MM.1S (cell line): ENCODE measurements at regions not wholly inside any gene's neighbourhood (a gene's known extent, or its start where the extent isn't known, plus 50 kb on each side); places are given as distances from the start of the nearest gene placed in this dataset.

Experiments used
- DNase-seq: peaks from one replicate; pipeline ENCODE4 v3.0.0-alpha.2; 2015
- H2AFZ ChIP-seq: fragments of 300-600 bp; sonication (generic); 2 replicates; pipeline ENCODE4 v1.6.0; 2016; ENCODE audit warnings: antibody characterized with exemption, low read length
- H3F3A ChIP-seq: fragments of 300-600 bp; sonication (generic); 2 replicates; pipeline ENCODE4 v1.6.1; 2016; ENCODE audit warnings: mild to moderate bottlenecking, antibody characterized with exemption, low read length, moderate library complexity, mixed read lengths; ENCODE audit not compliant: insufficient read depth
- H3K27ac ChIP-seq: fragments of 300-600 bp; sonication (generic); 2 replicates; pipeline ENCODE4 v1.5.1; 2016; ENCODE audit warnings: mild to moderate bottlenecking, low read length
- H3K27me3 ChIP-seq: fragments of 300-600 bp; sonication (generic); replicated peaks from 2 replicates; pipeline ENCODE4 v1.6.0; 2016; ENCODE audit warnings: low read length; ENCODE audit not compliant: insufficient read depth
- H3K36me3 ChIP-seq: fragments of 300-600 bp; sonication (generic); replicated peaks from 2 replicates; pipeline ENCODE4 v1.6.1; 2016; ENCODE audit warnings: mild to moderate bottlenecking, low read length, mixed read lengths; ENCODE audit not compliant: insufficient read depth
- H3K4me1 ChIP-seq: fragments of 300-600 bp; sonication (generic); 2 replicates; pipeline ENCODE4 v1.6.1; 2016; ENCODE audit warnings: low read length, mixed read lengths
- H3K4me2 ChIP-seq: fragments of 300-600 bp; sonication (generic); 2 replicates; pipeline ENCODE4 v1.6.0; 2016; ENCODE audit warnings: low read depth, low read length
- H3K4me3 ChIP-seq: fragments of 300-600 bp; sonication (generic); 2 replicates; pipeline ENCODE4 v1.5.1; 2016; ENCODE audit warnings: low read length, mixed read lengths
- H3K79me2 ChIP-seq: fragments of 300-600 bp; sonication (generic); 2 replicates; pipeline ENCODE4 v1.6.1; 2016; ENCODE audit warnings: mixed run types, low read length, mixed read lengths
- H3K9ac ChIP-seq: fragments of 300-600 bp; sonication (generic); 2 replicates; pipeline ENCODE4 v1.6.1; 2016; ENCODE audit warnings: low read length, mixed read lengths
- H3K9me2 ChIP-seq: fragments of 300-600 bp; sonication (generic); replicated peaks from 2 replicates; pipeline ENCODE4 v1.6.1; 2016; ENCODE audit warnings: mild to moderate bottlenecking, low read length, mixed read lengths; ENCODE audit not compliant: insufficient read depth
- H3K9me3 ChIP-seq: fragments of 300-600 bp; sonication (generic); replicated peaks from 2 replicates; pipeline ENCODE4 v1.6.1; 2016; ENCODE audit warnings: mild to moderate bottlenecking, low read length, mixed read lengths; ENCODE audit not compliant: insufficient read depth
- H4K20me1 ChIP-seq: fragments of 300-600 bp; sonication (generic); 2 replicates; pipeline ENCODE4 v1.6.1; 2016; ENCODE audit warnings: mild to moderate bottlenecking, low read length, moderate library complexity, mixed read lengths; ENCODE audit not compliant: insufficient read depth
- CTCF ChIP-seq: fragments of 300-600 bp; sonication (generic); IDR thresholded peaks from 2 replicates; pipeline ENCODE4 v1.5.1; 2016; ENCODE audit warnings: antibody characterized with exemption, low read length, mixed read lengths
- EZH2 ChIP-seq: fragments of 300-600 bp; sonication (generic); optimal IDR thresholded peaks from 2 replicates; pipeline ENCODE3; 2017; ENCODE audit warnings: low read depth, mild to moderate bottlenecking, antibody characterized with exemption, low read length, mixed read lengths
- EZH2phosphoT487 ChIP-seq: fragments of 300-600 bp; sonication (generic); IDR thresholded peaks from 2 replicates; pipeline ENCODE4 v1.6.1; 2018; ENCODE audit warnings: antibody characterized with exemption, low read length

- Histone ChIP-seq H3K27ac (no peak overlapping the region), H2AFZ (no peak overlapping the region), H4K20me1 (no peaks in the 10 kb centered on the region), H3K4me1 (no peaks in the 10 kb centered on the region), H3K79me2 (no peaks in the 10 kb centered on the region), H3K9ac (no peak overlapping the region), H3K36me3 (no peaks in the 10 kb centered on the region), H3F3A (no peaks in the 10 kb centered on the region), H3K9me2 (no peaks in the 10 kb centered on the region), H3K4me3 (no peak overlapping the region), H3K9me3 (no peaks in the 10 kb centered on the region), H3K27me3 (no peaks in the 10 kb centered on the region), H3K4me2 (no peak overlapping the region)
- TF ChIP-seq CTCF (no peak), EZH2 (no peak), EZH2phosphoT487 (no peak)
- no peak for DNase-seq
Measured at GRCh38 chr18:77918730-77919129, 669.1 kb downstream of the GALR1 start.

- H3K27ac ChIP-seq = no peak overlapping the region
- H3K79me2 ChIP-seq = no peaks in the 10 kb centered on the region
- no peak overlapping the region for H3K9ac ChIP-seq
- no peaks in the 10 kb centered on the region for H3K9me3 ChIP-seq
- no peaks in the 10 kb centered on the region for H3K4me1 ChIP-seq
- no peak overlapping the region for H3K4me2 ChIP-seq
- H3K4me3 ChIP-seq = no peak overlapping the region
- DNase-seq = no peak
- H3K36me3 ChIP-seq = no peaks in the 10 kb centered on the region
- H4K20me1 ChIP-seq = no peaks in the 10 kb centered on the region
- H3K27me3 ChIP-seq = no peaks in the 10 kb centered on the region
- TF ChIP-seq CTCF (no peak), EZH2phosphoT487 (no peak), EZH2 (no peak)
- no peak overlapping the region for H2AFZ ChIP-seq
- no peaks in the 10 kb centered on the region for H3K9me2 ChIP-seq
- H3F3A ChIP-seq = no peaks in the 10 kb centered on the region
Measured at GRCh38 chr18:77919923-77920322, 670.3 kb downstream of the GALR1 start.

GRCh38 chr18:77935342-77935741 lies 685.7 kb downstream of the GALR1 start:
- Histone ChIP-seq H3K9me3 (no peaks in the 10 kb centered on the region), H3K79me2 (no peaks in the 10 kb centered on the region), H4K20me1 (no peaks in the 10 kb centered on the region), H3K9me2 (no peaks in the 10 kb centered on the region), H3K36me3 (no peaks in the 10 kb centered on the region), H3K4me3 (no peak overlapping the region), H2AFZ (no peak overlapping the region), H3K27ac (no peak overlapping the region), H3K9ac (no peak overlapping the region), H3K4me2 (no peak overlapping the region), H3K4me1 (no peaks in the 10 kb centered on the region), H3K27me3 (no peaks in the 10 kb centered on the region), H3F3A (no peaks in the 10 kb centered on the region)
- no peak for DNase-seq
- TF ChIP-seq EZH2phosphoT487 (no peak), EZH2 (no peak), CTCF (no peak)

- DNase-seq = no peak
- Histone ChIP-seq H3K4me1 (no peaks in the 10 kb centered on the region), H3K4me3 (no peak overlapping the region), H3K27me3 (no peaks in the 10 kb centered on the region), H3K36me3 (no peaks in the 10 kb centered on the region), H3K9me2 (no peaks in the 10 kb centered on the region), H3K79me2 (no peaks in the 10 kb centered on the region), H3K4me2 (no peak overlapping the region), H3K9ac (no peak overlapping the region), H3K27ac (no peak overlapping the region), H2AFZ (no peak overlapping the region), H3F3A (no peaks in the 10 kb centered on the region), H3K9me3 (no peaks in the 10 kb centered on the region), H4K20me1 (no peaks in the 10 kb centered on the region)
- TF ChIP-seq EZH2phosphoT487 = no peak
- TF ChIP-seq EZH2 = no peak
- TF ChIP-seq CTCF = no peak
Measured at GRCh38 chr18:77940566-77940965, 690.9 kb downstream of the GALR1 start.
